Transverse colon (tissue), 4 donors: ENCODE measurements at regions not wholly inside any gene's neighbourhood (a gene's known extent, or its start where the extent isn't known, plus 50 kb on each side); places are given as distances from the start of the nearest gene placed in this dataset.

ENCODE experiments used
- POLR2A ChIP-seq: fragments of 450-650 bp; IDR thresholded peaks from one replicate; pipeline ENCODE4 v1.6.1; 2016; ENCODE audit warnings: antibody characterized with exemption, mild to moderate bottlenecking, moderate library complexity
- POLR2AphosphoS5 ChIP-seq, 3 donors: sonication (generic); formaldehyde crosslinking; IDR thresholded peaks; one replicate each; pipeline ENCODE4 v1.6.1; 2016; ENCODE audit warnings: antibody characterized with exemption in 3 of 3
- TF ChIP-seq, protein P1 (sequence below), 5 experiments: fragments of 200-600 bp in 3 of 5; fragments of 450-650 bp in 2 of 5; sonication (generic) in 3 of 5; IDR thresholded peaks; 1 replicate in 2 of 5; 2 replicates in 3 of 5; pipeline ENCODE4 v1.5.1; 2016 to 2017; ENCODE audit warnings: antibody characterized with exemption in 5 of 5, inconsistent platforms in 3 of 5, mild to moderate bottlenecking in 2 of 5, moderate library complexity in 1 of 5

DNA sequence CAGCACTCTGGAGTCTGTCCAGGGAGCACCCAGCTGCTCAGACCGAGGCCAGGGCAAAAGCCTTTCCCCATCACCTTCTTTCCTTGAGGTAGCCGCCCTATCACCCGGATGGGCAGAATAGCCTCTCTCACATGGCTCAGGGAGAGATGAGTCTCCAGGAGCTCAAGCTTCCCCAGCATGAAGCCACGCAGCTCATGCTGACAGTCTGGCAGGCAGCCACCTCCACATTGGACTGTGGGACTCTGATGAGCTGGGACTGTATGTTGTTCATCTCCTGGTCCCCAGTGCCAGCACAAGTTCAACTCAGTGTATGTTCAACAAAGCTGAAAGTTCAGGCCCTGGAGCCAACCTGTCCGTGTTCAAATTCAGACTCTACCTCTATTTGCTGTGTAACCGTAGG is 75.2 kb upstream of the ZC3H12A start:
- no peak for TF ChIP-seq POLR2AphosphoS5 (IDR thresholded peaks at IDR 0.05)
- TF ChIP-seq, protein P1, sequence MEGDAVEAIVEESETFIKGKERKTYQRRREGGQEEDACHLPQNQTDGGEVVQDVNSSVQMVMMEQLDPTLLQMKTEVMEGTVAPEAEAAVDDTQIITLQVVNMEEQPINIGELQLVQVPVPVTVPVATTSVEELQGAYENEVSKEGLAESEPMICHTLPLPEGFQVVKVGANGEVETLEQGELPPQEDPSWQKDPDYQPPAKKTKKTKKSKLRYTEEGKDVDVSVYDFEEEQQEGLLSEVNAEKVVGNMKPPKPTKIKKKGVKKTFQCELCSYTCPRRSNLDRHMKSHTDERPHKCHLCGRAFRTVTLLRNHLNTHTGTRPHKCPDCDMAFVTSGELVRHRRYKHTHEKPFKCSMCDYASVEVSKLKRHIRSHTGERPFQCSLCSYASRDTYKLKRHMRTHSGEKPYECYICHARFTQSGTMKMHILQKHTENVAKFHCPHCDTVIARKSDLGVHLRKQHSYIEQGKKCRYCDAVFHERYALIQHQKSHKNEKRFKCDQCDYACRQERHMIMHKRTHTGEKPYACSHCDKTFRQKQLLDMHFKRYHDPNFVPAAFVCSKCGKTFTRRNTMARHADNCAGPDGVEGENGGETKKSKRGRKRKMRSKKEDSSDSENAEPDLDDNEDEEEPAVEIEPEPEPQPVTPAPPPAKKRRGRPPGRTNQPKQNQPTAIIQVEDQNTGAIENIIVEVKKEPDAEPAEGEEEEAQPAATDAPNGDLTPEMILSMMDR (IDR thresholded peaks at IDR 0.05), result no peak
- no peak for TF ChIP-seq POLR2A
